Nephron progenitor cell (in vitro differentiated cells): ENCODE measurements at regions not wholly inside any gene's neighbourhood (a gene's known extent, or its start where the extent isn't known, plus 50 kb on each side); places are given as distances from the start of the nearest gene placed in this dataset.

Experiments used
- DNase-seq: peaks from one replicate; pipeline ENCODE4 v3.0.0; 2021
- H3K27ac Mint-ChIP-seq: 2 replicates; pipeline ENCODE4 v1.8.0; 2021; ENCODE audit warnings: mild to moderate bottlenecking, moderate library complexity, mixed read lengths
- H3K27me3 Mint-ChIP-seq: 2 replicates; pipeline ENCODE4 v1.8.0; 2021; ENCODE audit warnings: mild to moderate bottlenecking, low read depth, mixed read lengths; ENCODE audit not compliant: poor library complexity
- H3K36me3 Mint-ChIP-seq: 2 replicates; pipeline ENCODE4 v1.8.0; 2021; ENCODE audit warnings: low read depth, mixed read lengths
- H3K4me1 Mint-ChIP-seq: 2 replicates; pipeline ENCODE4 v1.8.0; 2021; ENCODE audit warnings: mixed read lengths
- H3K4me3 Mint-ChIP-seq: 2 replicates; pipeline ENCODE4 v1.8.0; 2021; ENCODE audit warnings: mild to moderate bottlenecking, moderate library complexity, mixed read lengths
- H3K9me3 Mint-ChIP-seq: 2 replicates; pipeline ENCODE4 v1.8.0; 2021; ENCODE audit warnings: mild to moderate bottlenecking, moderate library complexity, mixed read lengths
- CTCF ChIP-seq: fragments of 200-600 bp; sonication (generic); IDR thresholded peaks from 2 replicates; pipeline ENCODE4 v1.5.0; 2021; ENCODE audit warnings: antibody characterized with exemption

- H3K4me3 Mint-ChIP-seq = no peak overlapping the region
- no peak for TF ChIP-seq CTCF
- no peaks in the 10 kb centered on the region for H3K27me3 Mint-ChIP-seq
- H3K36me3 Mint-ChIP-seq = no peaks in the 10 kb centered on the region
- H3K9me3 Mint-ChIP-seq = no peaks in the 10 kb centered on the region
- DNase-seq = no peak
- H3K27ac Mint-ChIP-seq = no peak overlapping the region
- H3K4me1 Mint-ChIP-seq = no peaks in the 10 kb centered on the region
Measured at GRCh38 chr5:63262185-63262981, 683.8 kb downstream of the LRRC70 start.

DNA sequence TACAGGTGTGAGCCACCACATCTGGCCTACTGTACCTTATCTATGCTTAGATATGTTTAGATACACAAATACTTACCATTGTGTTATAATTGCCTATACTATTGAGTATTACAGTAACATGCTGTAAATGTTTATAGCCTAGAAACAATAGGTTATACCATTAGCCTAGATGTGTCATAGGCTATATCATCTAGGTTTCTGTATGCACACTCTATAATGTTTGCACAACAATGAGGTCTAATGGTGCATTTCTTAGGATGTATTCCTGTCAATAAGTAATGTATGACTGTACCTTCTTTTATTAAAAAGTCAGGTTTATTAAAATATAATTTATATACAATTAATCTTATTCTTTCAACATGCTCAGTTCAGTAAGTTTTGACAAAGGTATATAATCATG, 683.1 kb downstream of the LRRC70 start:
- no peaks in the 10 kb centered on the region for H3K27me3 Mint-ChIP-seq
- no peak overlapping the region for H3K4me3 Mint-ChIP-seq
- no peak overlapping the region for H3K27ac Mint-ChIP-seq
- TF ChIP-seq CTCF = no peak
- no peaks in the 10 kb centered on the region for H3K36me3 Mint-ChIP-seq
- no peak for DNase-seq
- H3K4me1 Mint-ChIP-seq = no peaks in the 10 kb centered on the region
- no peaks in the 10 kb centered on the region for H3K9me3 Mint-ChIP-seq

DNA sequence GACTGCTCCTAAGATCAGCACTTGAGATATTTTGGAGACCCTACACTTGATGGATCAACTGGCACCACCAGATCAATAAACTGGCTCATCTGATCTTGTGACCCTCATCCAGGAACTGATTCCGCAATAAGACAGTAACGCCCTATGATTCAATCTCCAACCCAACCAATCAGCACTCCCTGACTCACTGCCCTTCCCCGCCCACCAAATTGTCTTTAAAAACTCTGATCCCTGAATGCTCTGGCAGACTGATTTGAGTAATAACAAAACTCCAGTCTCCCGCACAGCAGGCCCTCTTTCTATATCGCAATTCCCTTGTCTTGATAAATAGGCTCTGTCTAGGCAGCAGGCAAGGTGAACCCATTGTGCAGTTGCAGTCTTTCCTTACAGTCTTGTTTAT, 677.0 kb downstream of the LRRC70 start:
- Mint-ChIP-seq H3K27ac (no peak overlapping the region), H3K9me3 (no peaks in the 10 kb centered on the region), H3K36me3 (no peaks in the 10 kb centered on the region), H3K4me1 (no peaks in the 10 kb centered on the region), H3K4me3 (no peak overlapping the region), H3K27me3 (no peaks in the 10 kb centered on the region)
- no peak for DNase-seq
- no peak for TF ChIP-seq CTCF

DNA sequence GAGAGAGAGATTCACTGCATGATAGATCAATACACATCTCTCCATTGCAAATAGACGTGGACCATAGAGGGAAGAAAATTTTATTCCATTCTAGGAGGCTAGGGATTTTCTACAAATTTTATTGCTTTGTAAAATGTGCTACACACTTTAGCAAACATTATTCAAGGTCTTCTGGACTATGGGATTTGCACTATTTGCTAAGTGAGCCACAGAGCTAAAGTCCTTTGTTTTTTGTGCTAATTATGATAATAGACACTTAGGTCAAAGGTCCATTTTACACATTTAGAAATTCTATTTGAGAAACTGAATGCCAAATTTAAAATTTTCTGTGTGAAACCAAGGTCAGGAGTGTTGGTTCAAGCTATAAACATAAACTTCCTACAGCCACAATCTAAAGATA, 672.3 kb downstream of the LRRC70 start:
- no peaks in the 10 kb centered on the region for H3K9me3 Mint-ChIP-seq
- no peaks in the 10 kb centered on the region for H3K36me3 Mint-ChIP-seq
- no peak for TF ChIP-seq CTCF
- DNase-seq = no peak
- no peak overlapping the region for H3K27ac Mint-ChIP-seq
- peaks cover 3% of the 10 kb centered on the region for H3K27me3 Mint-ChIP-seq
- H3K4me1 Mint-ChIP-seq = no peaks in the 10 kb centered on the region
- H3K4me3 Mint-ChIP-seq = no peak overlapping the region

GRCh38 chr5:63249960-63250359, 671.3 kb downstream of the LRRC70 start:
- H3K36me3 Mint-ChIP-seq = no peaks in the 10 kb centered on the region
- H3K27me3 Mint-ChIP-seq = peaks cover 3% of the 10 kb centered on the region

More at GRCh38 chr5:63249960-63250359, 671.3 kb downstream of the LRRC70 start:
- no peaks in the 10 kb centered on the region for H3K9me3 Mint-ChIP-seq
- H3K4me1 Mint-ChIP-seq = no peaks in the 10 kb centered on the region
- TF ChIP-seq CTCF = no peak
- H3K4me3 Mint-ChIP-seq = no peak overlapping the region
- DNase-seq = no peak
- H3K27ac Mint-ChIP-seq = no peak overlapping the region
